NT2/D1 (cell line): ENCODE measurements at regions not wholly inside any gene's neighbourhood (a gene's known extent, or its start where the extent isn't known, plus 50 kb on each side); places are given as distances from the start of the nearest gene placed in this dataset.

ENCODE experiments used
- SUZ12 ChIP-seq: IDR thresholded peaks from 2 replicates; pipeline ENCODE4 v1.6.1; 2011; ENCODE audit not compliant: insufficient read length, insufficient read depth; ENCODE audit errors: extremely low read depth
- YY1 ChIP-seq: IDR thresholded peaks from 2 replicates; pipeline ENCODE4 v1.6.1; 2011; ENCODE audit not compliant: insufficient read length, insufficient read depth
- ZNF274 ChIP-seq: IDR thresholded peaks from 2 replicates; pipeline ENCODE4 v1.6.1; 2011; ENCODE audit warnings: mild to moderate bottlenecking, low read depth, low read length

DNA sequence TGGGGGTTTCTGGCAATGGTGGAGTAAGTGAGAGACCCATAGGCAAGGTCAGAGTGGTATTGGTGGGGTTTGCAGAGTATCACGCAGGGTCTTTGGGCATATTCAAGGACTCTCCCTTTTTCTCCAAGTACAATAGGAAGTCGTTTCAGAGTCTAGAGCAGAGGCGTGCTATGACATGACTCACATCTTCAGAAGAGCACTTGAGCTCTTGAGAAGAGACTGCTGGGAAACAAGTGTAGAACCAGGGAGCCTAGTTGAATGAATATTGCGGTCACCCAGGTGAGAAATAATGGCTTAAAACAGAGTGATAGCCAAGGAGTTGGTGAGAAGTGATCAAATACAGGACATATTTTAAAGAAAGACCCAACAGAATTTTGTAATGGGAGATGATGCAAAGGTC, 813.4 kb downstream of the TLE1 start:
- no peak for TF ChIP-seq SUZ12
- no peak for TF ChIP-seq YY1
- no peak for TF ChIP-seq ZNF274
